Natural killer cell (primary cell): ENCODE measurements at regions not wholly inside any gene's neighbourhood (a gene's known extent, or its start where the extent isn't known, plus 50 kb on each side); places are given as distances from the start of the nearest gene placed in this dataset.
A peak's percentile ranks its signal among the peaks of the same experiment; 100 is the strongest.

Experiments
- ATAC-seq, 3 donors: fragments of 150-1000 bp in 2 of 3; fragments of 200-7000 bp in 1 of 3; cut with Tn5 transposase; 1 replicate in 1 of 3; 2 replicates in 2 of 3; pipeline ENCODE4 v1.10.0; 2021; ENCODE audit warnings: mild to moderate bottlenecking in 2 of 3, moderate library complexity in 2 of 3
- DNase-seq, 2 donors: peaks; one replicate each; pipeline versions ENCODE4 v3.0.0 to v3.0.0-alpha.2; 2013 to 2021; ENCODE audit warnings: mixed read lengths in 1 of 2
- H3K27ac ChIP-seq: one replicate; pipeline ENCODE4 v1.5.1; 2013; ENCODE audit warnings: mild to moderate bottlenecking, low read length
- H3K27me3 ChIP-seq: one replicate; pipeline ENCODE4 v1.6.1; 2013; ENCODE audit warnings: low read length; ENCODE audit not compliant: control insufficient read depth, insufficient read depth
- H3K36me3 ChIP-seq: one replicate; pipeline ENCODE4 v1.6.1; 2013; ENCODE audit warnings: low read length; ENCODE audit not compliant: control insufficient read depth, insufficient read depth
- H3K4me1 ChIP-seq: one replicate; pipeline ENCODE4 v1.6.1; 2013; ENCODE audit warnings: low read length; ENCODE audit not compliant: control insufficient read depth, insufficient read depth
- H3K4me3 ChIP-seq: one replicate; pipeline ENCODE4 v1.5.1; 2013; ENCODE audit warnings: low read length
- H3K9me3 ChIP-seq: one replicate; pipeline ENCODE4 v1.6.1; 2013; ENCODE audit warnings: low read length; ENCODE audit not compliant: control insufficient read depth, insufficient read depth
- H3K27ac Mint-ChIP-seq, 2 donors: one replicate each; pipeline ENCODE4 v1.8.0; 2022; ENCODE audit warnings: mild to moderate bottlenecking in 2 of 2, mixed read lengths in 2 of 2, moderate library complexity in 1 of 2
- H3K27me3 Mint-ChIP-seq, 2 donors: one replicate each; pipeline ENCODE4 v1.8.0; 2022; ENCODE audit warnings: low read depth in 2 of 2, mixed read lengths in 2 of 2
- H3K36me3 Mint-ChIP-seq: one replicate; pipeline ENCODE4 v1.8.0; 2022; ENCODE audit warnings: mixed read lengths
- H3K4me1 Mint-ChIP-seq, 2 donors: one replicate each; pipeline ENCODE4 v1.8.0; 2022; ENCODE audit warnings: mixed read lengths in 2 of 2
- H3K4me3 Mint-ChIP-seq: one replicate; pipeline ENCODE4 v1.8.0; 2022; ENCODE audit warnings: mild to moderate bottlenecking, moderate library complexity, mixed read lengths
- H3K9me3 Mint-ChIP-seq, 2 donors: one replicate each; pipeline ENCODE4 v1.8.0; 2022; ENCODE audit warnings: mixed read lengths in 2 of 2
- WGBS: methylation state at CpG from one replicate; pipeline ENCODE4 v1.1.7; 2013; ENCODE audit warnings: missing lambda C conversion rate; ENCODE audit not compliant: insufficient coverage; 5-methylcytosine and 5-hydroxymethylcytosine counted together
- intact Hi-C: fragments of 100-400 bp; cut with micrococcal nuclease; formaldehyde crosslinking; loops from one replicate; pipeline ENCODE4 v1.14.2; 2022
- TF ChIP-seq, protein P1 (sequence below): fragments of 200-600 bp; IDR thresholded peaks from one replicate; pipeline ENCODE4 v1.8.0; 2022; ENCODE audit warnings: antibody characterized with exemption

DNA sequence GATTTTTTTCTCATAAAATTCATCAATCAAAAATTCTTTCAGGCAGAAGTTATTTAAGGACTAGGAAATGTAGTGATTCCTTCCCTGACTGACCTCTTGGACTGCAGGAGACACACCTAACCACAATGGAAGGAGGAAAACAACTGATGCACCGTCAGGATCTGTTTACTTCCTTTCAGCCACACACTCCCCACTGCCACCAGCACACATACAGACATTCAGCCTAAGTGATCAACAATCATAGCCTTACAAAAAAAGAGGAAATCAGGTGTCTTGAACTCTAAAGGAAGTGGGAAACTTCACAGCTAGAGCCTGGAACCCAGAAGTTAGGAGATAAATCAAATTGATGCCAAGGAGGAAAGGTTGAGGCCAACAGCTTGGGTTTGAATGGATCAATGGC is 213.5 kb upstream of the ACVR2A start:
- Mint-ChIP-seq H3K9me3 (peaks cover 0 to 2% of the 10 kb centered on the region in 2 donors), H3K27me3 (peaks cover 0 to 3% of the 10 kb centered on the region in 2 donors), H3K4me1 (peaks cover 0 to 6% of the 10 kb centered on the region in 2 donors), H3K36me3 (no peaks in the 10 kb centered on the region), H3K4me3 (no peak overlapping the region), H3K27ac (no peak overlapping the region)
- H3K4me3 ChIP-seq, result no peak overlapping the region
- no peak overlapping the region for H3K27ac ChIP-seq
- no peaks in the 10 kb centered on the region for H3K27me3 ChIP-seq
- TF ChIP-seq, protein P1, sequence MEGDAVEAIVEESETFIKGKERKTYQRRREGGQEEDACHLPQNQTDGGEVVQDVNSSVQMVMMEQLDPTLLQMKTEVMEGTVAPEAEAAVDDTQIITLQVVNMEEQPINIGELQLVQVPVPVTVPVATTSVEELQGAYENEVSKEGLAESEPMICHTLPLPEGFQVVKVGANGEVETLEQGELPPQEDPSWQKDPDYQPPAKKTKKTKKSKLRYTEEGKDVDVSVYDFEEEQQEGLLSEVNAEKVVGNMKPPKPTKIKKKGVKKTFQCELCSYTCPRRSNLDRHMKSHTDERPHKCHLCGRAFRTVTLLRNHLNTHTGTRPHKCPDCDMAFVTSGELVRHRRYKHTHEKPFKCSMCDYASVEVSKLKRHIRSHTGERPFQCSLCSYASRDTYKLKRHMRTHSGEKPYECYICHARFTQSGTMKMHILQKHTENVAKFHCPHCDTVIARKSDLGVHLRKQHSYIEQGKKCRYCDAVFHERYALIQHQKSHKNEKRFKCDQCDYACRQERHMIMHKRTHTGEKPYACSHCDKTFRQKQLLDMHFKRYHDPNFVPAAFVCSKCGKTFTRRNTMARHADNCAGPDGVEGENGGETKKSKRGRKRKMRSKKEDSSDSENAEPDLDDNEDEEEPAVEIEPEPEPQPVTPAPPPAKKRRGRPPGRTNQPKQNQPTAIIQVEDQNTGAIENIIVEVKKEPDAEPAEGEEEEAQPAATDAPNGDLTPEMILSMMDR, result no peak
- DNase-seq, result peak in 1 of 2 donors; percentile 26
- H3K4me1 ChIP-seq, result no peaks in the 10 kb centered on the region
- WGBS, result no CpG with 5 or more reads among the region's 1 CpG
- no peak for ATAC-seq
- no peaks in the 10 kb centered on the region for H3K9me3 ChIP-seq
- intact Hi-C loops, result no loop called here
- no peaks in the 10 kb centered on the region for H3K36me3 ChIP-seq

DNA sequence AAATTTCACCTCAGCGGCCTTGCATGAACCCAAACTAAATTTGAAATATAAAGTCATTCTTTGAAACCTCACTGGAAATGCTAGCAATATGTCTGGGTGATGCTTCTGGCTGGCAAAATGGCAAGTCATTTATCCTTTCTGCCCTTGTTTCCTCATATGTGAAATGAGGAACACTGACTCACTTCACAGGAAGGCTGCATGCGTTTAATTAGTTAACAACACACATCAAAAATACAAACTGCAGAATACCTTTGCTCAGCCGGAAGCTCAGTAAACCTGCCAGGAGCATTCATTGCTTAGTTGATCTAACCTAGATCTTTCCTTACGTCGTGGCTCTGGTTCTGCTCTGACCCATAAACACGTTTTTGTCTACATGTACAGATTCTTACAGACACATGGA is 214.2 kb upstream of the ACVR2A start:
- H3K27me3 Mint-ChIP-seq, result peaks cover 0 to 3% of the 10 kb centered on the region in 2 donors
- DNase-seq (peak in 1 of 2 donors; percentile 26), ATAC-seq (no peak)
- no peaks in the 10 kb centered on the region for H3K9me3 ChIP-seq
- no peak overlapping the region for H3K4me3 Mint-ChIP-seq
- TF ChIP-seq, protein P1, result no peak
- H3K4me3 ChIP-seq, result no peak overlapping the region
- 25% methylated on average over 5 of the region's 6 CpGs for WGBS
- H3K36me3 ChIP-seq, result no peaks in the 10 kb centered on the region
- no peaks in the 10 kb centered on the region for H3K36me3 Mint-ChIP-seq
- H3K4me1 ChIP-seq, result no peaks in the 10 kb centered on the region
- no peaks in the 10 kb centered on the region for H3K27me3 ChIP-seq
- H3K27ac Mint-ChIP-seq, result no peak overlapping the region
- H3K27ac ChIP-seq, result no peak overlapping the region
- peaks cover 0 to 2% of the 10 kb centered on the region in 2 donors for H3K9me3 Mint-ChIP-seq
- intact Hi-C loops, result no loop called here
- peaks cover 0 to 6% of the 10 kb centered on the region in 2 donors for H3K4me1 Mint-ChIP-seq

DNA sequence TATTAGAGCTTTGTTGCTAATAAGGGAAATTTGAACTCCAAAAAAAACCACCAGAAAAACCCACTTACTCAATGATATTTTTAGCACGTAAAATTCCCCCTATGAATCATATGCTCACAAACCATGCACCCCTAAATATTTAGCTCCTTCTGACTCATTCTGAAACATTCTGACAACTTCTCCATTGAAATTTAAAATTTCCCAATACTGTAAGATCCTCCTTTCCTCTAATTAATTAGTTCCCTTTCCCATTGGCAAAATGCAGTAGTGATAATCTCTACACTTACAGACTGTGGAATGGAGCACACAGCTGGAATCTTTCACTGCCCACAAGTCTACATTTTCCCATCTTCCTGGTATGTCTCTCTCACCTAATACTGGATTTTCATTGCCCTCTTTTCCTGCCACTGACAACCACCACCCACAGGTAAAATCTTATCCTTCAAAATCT is 215.8 kb upstream of the ACVR2A start:
- H3K4me3 Mint-ChIP-seq, result no peak overlapping the region
- Histone ChIP-seq H3K27me3 (no peaks in the 10 kb centered on the region), H3K27ac (no peak overlapping the region), H3K4me3 (no peak overlapping the region), H3K36me3 (no peaks in the 10 kb centered on the region), H3K4me1 (peaks cover 4% of the 10 kb centered on the region), H3K9me3 (no peaks in the 10 kb centered on the region)
- peaks cover 0 to 2% of the 10 kb centered on the region in 2 donors for H3K9me3 Mint-ChIP-seq
- H3K27ac Mint-ChIP-seq, result no peak overlapping the region
- WGBS, result 39% methylated on average over 1 of the region's 1 CpG
- peaks cover 0 to 3% of the 10 kb centered on the region in 2 donors for H3K27me3 Mint-ChIP-seq
- peaks cover 0 to 12% of the 10 kb centered on the region in 2 donors for H3K4me1 Mint-ChIP-seq
- TF ChIP-seq, protein P1, result no peak
- intact Hi-C loops, result no loop called here
- no peaks in the 10 kb centered on the region for H3K36me3 Mint-ChIP-seq
- ATAC-seq (no peak), DNase-seq (no peak)

DNA sequence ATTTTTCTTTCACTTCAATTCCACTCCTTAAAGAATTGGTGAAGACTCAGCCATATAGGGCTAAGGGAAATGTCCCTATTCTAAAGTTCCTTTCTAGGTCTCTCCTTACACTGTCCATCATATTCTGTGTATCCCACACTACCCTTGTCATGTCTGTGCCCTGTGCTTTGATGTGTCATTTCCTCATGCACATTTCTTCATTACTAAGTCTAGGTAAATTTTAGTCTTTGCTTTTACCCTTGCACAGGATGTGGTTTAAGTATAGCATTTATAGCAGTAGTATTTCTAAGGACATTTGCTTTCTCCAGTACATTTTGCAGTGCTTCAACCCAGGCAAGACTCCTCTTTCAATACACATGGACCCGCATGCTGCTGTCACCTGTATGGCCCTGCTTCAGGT is 221.5 kb upstream of the ACVR2A start:
- 18% methylated on average over 1 of the region's 1 CpG for WGBS
- TF ChIP-seq, protein P1, result no peak
- intact Hi-C loops, result no loop called here
- H3K4me3 Mint-ChIP-seq, result peak overlapping the region; percentile 0
- H3K9me3 Mint-ChIP-seq, result no peaks in the 10 kb centered on the region
- no peaks in the 10 kb centered on the region for H3K9me3 ChIP-seq
- DNase-seq (peak in 1 of 2 donors; percentile 47), ATAC-seq (peak; percentile 85 to 96 (median 94))
- no peak overlapping the region for H3K27ac ChIP-seq
- H3K4me3 ChIP-seq, result no peak overlapping the region
- peaks cover 12% of the 10 kb centered on the region for H3K4me1 ChIP-seq
- H3K36me3 ChIP-seq, result no peaks in the 10 kb centered on the region
- peaks cover 14 to 20% of the 10 kb centered on the region in 2 donors for H3K4me1 Mint-ChIP-seq
- peak overlapping the region in 1 of 2 donors; percentile 35 for H3K27ac Mint-ChIP-seq
- no peaks in the 10 kb centered on the region for H3K27me3 Mint-ChIP-seq
- no peaks in the 10 kb centered on the region for H3K36me3 Mint-ChIP-seq
- no peaks in the 10 kb centered on the region for H3K27me3 ChIP-seq
